Coronary artery (tissue), 2 donors: ENCODE measurements at regions not wholly inside any gene's neighbourhood (a gene's known extent, or its start where the extent isn't known, plus 50 kb on each side); places are given as distances from the start of the nearest gene placed in this dataset.

Experiments
- DNase-seq: peaks from one replicate; pipeline ENCODE4 v3.0.0-alpha.2; 2017; ENCODE audit warnings: low spot score
- H3K27ac ChIP-seq, 2 donors: fragments of 200-600 bp; sonication (generic); one replicate each; pipeline ENCODE4 v1.5.1; 2016 to 2019
- H3K4me3 ChIP-seq: fragments of 200-600 bp; sonication (generic); 2 replicates; pipeline ENCODE4 v1.5.1; 2016; ENCODE audit warnings: mild to moderate bottlenecking, moderate library complexity
- CTCF ChIP-seq: fragments of 200-600 bp; sonication (generic); IDR thresholded peaks from one replicate; pipeline ENCODE4 v1.5.1; 2019; ENCODE audit warnings: antibody characterized with exemption

DNA sequence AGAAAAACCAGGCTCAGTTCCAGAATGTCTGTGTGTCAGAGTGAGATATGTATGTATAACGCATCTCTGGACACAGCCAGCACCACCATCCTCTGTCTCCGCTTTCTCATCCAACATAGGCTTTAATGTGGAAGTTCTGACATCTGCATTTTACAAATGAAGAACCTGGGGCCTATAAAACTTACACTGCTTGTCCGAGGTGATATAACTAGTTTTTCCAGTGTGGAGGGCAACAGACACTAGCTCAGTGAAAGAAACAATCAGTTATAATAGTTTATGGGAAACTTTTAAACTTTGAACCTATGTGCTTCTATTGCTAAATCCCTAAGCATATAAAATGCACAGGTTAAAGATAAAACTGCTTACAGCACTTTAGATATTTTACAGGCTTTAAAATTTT lies 208.7 kb downstream of the CRPPA start:
- TF ChIP-seq CTCF, result no peak
- no peak overlapping the region for H3K27ac ChIP-seq
- H3K4me3 ChIP-seq, result no peak overlapping the region
- no peak for DNase-seq

DNA sequence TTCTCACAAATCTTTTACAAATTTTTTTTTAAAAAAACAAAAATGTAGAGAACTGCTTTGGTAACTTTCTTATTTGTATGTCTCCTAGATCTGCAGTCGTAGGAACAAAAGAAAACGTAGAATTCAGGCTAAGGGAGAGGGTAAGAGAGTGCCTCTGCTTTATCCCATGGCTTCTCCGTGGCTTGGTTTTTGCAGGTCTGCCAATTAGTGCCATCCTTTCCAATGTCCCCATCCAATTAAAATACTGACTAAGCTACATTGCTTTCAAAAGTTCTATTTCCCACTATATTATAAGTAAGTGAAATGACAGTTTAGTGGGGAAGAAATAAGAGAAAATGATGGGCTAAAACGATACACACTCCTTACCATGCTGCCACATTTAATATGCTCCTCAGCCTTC lies 209.3 kb downstream of the CRPPA start:
- TF ChIP-seq CTCF, result no peak
- Histone ChIP-seq H3K4me3 (no peak overlapping the region), H3K27ac (no peak overlapping the region)
- no peak for DNase-seq

DNA sequence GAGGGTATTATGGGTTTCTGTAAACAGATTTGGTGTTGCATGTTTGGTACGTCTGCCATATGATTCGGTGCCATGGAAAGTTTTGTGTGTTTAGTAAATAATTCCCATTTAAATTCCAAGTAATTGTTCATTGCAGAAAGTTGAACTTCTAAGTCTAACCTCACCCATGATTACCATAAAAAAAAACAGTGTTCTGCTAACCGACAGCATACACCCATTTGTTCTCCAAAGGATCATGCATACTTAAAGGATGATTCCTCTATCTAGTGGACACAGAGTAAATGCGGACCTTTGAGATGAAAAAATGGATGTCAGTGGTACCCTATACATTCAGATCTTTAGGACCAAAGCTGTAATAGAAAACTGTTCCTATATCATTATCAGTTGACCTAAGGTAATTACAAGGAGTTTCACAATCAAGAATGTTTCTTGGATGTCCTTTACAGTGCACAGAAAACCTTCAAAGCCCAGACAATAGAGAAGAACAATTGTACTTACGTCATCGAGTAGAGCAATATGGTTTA lies 209.9 kb downstream of the CRPPA start:
- no peak for TF ChIP-seq CTCF
- DNase-seq, result no peak
- Histone ChIP-seq H3K27ac (no peak overlapping the region), H3K4me3 (no peak overlapping the region)

DNA sequence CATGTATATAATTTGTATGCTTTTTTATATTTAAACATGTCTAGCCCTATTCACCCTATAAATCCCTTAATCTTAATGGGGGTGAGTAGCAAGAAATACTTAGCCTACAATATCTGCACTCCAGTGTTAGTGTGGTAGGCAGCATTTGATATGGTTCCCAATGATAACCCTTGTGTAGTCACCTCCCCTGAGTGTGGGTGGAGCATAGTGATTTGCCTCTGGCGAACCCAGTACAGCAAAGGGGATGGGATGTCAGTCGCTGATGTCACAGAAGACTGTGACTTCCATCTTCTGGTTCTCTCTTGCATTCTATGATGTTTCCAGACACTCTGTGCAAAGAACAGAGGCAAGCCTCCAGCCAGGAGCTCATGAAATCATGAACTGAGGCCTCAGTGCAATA lies 211.2 kb downstream of the CRPPA start:
- no peak for DNase-seq
- H3K4me3 ChIP-seq, result no peak overlapping the region
- no peak overlapping the region for H3K27ac ChIP-seq
- no peak for TF ChIP-seq CTCF

- H3K4me3 ChIP-seq, result no peak overlapping the region
- no peak for TF ChIP-seq CTCF
These were observed 214.0 kb downstream of the CRPPA start for GRCh38 chr7:16207321-16207720.

DNA sequence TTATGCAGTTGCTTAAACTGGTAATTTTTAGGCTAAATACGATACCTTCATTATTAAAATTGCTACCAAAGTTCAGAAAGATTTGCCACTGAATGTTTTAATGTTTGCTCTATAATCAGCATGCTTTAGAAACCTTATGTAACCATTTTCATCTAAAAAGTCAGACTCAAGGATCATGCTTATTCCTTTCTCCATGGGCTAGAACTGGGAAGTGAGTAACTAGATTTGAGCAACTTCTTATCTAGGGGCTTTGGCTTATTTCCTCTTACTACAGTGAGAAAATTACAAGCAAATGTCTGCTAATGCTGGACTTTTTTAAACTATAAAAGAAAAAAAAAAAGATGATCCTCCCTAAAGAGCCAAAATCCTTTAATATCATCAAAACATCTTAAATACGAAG lies 215.9 kb downstream of the CRPPA start:
- H3K4me3 ChIP-seq, result no peak overlapping the region
- no peak for TF ChIP-seq CTCF
- DNase-seq, result no peak
- no peak overlapping the region for H3K27ac ChIP-seq

More at GRCh38 chr7:16207321-16207720, 214.0 kb downstream of the CRPPA start:
- DNase-seq, result no peak
- H3K27ac ChIP-seq, result no peak overlapping the region

GRCh38 chr7:16204953-16205352 lies 216.4 kb downstream of the CRPPA start:
- H3K27ac ChIP-seq, result no peak overlapping the region
- H3K4me3 ChIP-seq, result no peak overlapping the region
- no peak for TF ChIP-seq CTCF
- DNase-seq, result no peak
